ENCODE measurements at regions not wholly inside any gene's neighbourhood (a gene's known extent, or its start where the extent isn't known, plus 50 kb on each side); places are given as distances from the start of the nearest gene placed in this dataset.

- in situ Hi-C loops (cut with MboI; ENCODE audit: low sequenced_read_pairs): no loop called here
Observed at GRCh38 chr10:107915215-107915610, 750.7 kb upstream of the SORCS1 start.

DNA sequence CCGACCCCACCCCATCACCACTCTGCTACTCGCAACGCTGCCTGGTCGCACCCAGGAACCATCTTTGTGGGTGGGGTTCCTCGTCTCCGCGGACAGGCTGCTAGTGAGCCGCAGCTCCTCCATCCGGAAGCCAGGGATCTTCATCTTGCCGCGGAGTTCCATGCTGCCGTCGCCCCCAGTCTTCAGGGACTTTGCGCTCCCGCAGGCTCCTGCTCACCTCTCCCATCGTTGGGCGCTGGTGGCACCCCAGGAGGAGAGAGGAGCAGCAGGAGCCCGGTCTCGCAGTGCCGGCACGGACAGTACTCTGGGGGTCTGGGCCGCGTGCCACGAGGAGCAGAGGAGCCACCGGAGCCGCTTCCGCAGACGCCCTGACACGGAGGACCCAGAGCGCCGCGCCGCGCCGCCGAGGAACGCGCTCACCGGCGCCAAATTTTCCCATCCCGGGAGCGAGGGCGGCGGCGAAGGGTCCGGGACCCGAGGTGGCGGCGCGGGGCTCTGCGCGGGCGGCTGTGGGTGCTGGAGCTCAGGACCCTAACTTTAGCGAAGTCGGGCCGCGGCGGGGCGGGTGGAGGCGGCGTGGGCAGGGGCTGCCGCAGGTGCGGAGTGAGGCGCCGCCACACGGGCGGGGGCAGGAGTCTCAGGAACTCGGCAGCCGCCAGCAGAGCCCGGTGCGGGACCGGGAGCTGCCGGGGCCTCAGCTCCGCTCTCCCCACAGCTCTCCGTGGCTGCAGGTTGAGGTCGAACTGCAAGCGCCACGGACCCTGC lies 750.1 kb upstream of the SORCS1 start:
- in situ Hi-C loops (cut with MboI; ENCODE audit: low sequenced_read_pairs): no loop called here

- in situ Hi-C loops (cut with MboI; ENCODE audit: low sequenced_read_pairs): no loop called here
Observed at GRCh38 chr10:107913317-107914294, 749.1 kb upstream of the SORCS1 start.

DNA sequence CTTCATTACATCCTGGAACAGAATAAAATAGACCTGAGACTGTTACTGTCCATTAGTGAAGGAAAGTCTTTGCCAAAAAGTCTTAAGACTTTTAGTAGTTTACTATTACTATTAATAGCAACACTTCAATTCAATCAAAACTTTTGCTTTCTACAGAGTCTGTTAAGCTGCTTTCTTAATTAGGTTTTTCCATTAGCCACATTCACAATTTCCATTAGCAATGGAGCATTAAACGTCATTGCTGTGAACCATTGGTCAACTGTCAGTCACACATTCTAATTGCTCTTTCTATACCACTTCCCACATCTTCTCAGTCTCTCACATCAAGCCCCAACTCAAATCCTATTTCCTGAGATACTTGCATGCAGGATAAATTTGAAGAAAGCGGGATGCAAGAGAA lies 736.6 kb upstream of the SORCS1 start:
- in situ Hi-C loops (cut with MboI; ENCODE audit: low sequenced_read_pairs): no loop called here

DNA sequence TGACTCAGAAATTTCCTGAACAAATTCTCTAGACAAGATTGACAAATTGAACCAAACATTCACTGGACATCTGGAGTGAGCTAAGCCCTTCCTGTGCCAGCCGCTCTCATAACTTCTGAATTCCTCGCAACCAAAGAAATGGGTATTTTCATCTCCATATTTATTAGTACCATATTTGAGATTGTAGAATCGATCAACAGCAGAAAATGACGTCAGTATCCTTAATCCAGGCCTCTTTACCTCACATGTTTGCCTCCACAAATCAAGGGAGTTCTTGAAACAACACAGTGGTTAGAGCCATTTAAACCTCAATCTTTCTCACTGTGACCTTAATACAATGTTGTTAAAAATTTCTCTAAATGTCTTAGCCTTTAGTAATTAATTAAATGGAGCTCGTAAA lies 735.6 kb upstream of the SORCS1 start:
- in situ Hi-C loops (cut with MboI; ENCODE audit: low sequenced_read_pairs): no loop called here

GRCh38 chr10:107899502-107900062 lies 735.1 kb upstream of the SORCS1 start:
- in situ Hi-C loops (cut with MboI; ENCODE audit: low sequenced_read_pairs): no loop called here

- in situ Hi-C loops (cut with MboI; ENCODE audit: low sequenced_read_pairs): no loop called here
Observed at GRCh38 chr10:107899075-107899474, 734.6 kb upstream of the SORCS1 start.

DNA sequence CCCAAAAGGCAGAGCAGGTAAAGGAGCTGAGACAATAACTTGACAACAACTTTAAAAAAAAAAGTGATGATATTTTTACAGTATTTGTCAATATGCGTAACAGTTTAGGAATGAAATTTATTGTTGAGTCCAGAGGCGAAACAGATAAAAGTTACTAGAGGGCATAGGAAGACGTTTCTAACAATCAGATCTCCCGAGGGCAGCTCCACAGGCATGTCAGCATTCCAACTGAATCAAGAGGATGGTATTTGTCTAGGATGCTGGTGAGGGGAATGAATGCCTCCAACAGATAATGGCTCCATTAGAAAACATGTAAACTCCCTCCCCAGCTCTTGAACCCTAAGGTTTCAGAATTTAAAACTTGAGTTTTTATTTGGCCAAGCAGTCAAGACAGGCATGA lies 733.9 kb upstream of the SORCS1 start:
- in situ Hi-C loops (cut with MboI; ENCODE audit: low sequenced_read_pairs): no loop called here

GRCh38 chr10:107894516-107894915 lies 730.0 kb upstream of the SORCS1 start:
- in situ Hi-C loops (cut with MboI; ENCODE audit: low sequenced_read_pairs): no loop called here

DNA sequence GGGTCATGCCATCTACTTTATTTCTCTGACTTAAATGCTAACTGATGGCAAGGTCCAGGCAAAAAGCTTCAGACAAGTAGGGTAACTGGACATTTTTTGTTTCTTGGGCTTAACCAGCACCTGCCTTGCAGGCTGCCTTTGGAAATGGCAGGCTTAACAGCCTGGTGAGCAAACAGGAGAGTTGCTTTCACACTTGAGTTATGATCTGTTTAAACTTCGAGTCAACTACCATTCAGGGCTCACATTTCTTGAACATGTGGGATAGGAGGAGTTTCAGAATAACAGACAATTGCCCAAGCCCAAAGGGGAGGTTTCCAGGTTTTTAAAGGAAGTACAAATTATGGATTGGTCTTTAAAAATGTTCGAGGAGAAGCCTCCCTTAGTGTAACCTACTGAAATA lies 724.6 kb upstream of the SORCS1 start:
- in situ Hi-C loops (cut with MboI; ENCODE audit: low sequenced_read_pairs): no loop called here

- in situ Hi-C loops (cut with MboI; ENCODE audit: low sequenced_read_pairs): no loop called here
Observed at GRCh38 chr10:107880185-107880584, 715.7 kb upstream of the SORCS1 start.

DNA sequence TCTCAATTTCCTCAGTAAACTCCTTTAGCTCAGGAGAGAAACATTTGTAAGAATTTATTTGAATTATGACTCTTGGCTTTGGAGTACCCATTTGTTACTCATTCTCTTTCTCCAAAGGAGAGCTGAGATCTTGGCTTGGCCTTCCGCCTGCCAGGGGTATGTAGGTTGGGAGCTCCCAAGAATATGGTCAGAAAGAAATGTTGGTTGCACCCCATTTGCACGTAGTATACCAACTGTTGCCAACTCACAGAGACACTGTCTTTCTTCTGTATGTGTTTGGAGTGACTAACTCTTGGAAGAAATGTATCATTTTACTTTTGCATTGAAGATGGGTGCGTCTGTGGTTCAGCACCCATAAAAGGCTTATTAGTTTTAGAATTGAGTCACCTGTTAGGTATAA lies 708.5 kb upstream of the SORCS1 start:
- in situ Hi-C loops (cut with MboI; ENCODE audit: low sequenced_read_pairs): no loop called here

DNA sequence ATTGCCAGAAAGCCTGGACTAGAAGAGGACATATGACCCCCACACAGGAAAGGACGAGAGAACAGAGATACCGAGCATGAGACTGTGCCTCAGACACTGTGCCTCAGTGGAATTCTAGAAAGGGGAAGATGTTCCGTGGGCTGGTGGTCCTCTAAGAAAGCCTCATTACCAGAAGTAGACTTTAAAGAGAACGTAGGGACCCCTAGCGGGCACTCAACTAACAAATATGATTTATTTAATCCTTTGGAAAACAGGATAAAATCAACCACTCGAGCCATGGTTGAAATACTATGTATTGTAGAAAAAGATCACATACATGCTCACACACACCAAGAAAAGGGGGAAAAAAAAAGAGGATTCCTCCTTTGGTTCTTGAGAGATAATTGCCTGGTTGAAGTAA lies 701.2 kb upstream of the SORCS1 start:
- in situ Hi-C loops (cut with MboI; ENCODE audit: low sequenced_read_pairs): no loop called here

DNA sequence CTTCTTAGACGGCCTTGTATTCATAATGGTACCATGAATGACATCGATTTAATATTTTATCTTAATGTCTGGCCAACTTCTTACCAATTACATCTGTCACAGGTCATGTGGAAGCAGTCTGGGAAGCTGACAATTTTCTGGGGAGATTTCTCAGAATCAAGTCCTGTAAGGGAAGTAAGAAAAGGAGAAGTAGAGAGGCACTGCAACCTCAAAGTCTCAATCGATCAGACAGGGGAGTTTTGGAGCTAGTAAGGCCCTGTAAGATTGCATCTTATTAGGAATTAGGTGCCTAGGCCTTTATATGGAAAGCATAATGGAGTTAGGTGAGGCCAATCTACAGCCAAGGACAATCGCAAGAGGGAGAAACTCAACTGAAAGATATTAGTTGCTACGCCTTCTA lies 694.6 kb upstream of the SORCS1 start:
- in situ Hi-C loops (cut with MboI; ENCODE audit: low sequenced_read_pairs): no loop called here

DNA sequence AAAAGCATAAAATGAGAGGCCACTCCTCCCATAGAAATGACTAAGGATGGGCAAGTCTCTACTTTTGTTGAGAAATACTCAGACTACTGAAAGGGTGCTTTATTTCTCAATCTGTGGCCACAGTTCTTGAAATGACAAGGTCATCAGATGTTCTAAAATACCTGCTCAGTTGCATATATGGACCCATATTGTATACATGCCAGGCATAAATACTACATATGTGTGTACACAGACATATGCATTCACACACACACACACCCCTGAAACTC lies 691.5 kb upstream of the SORCS1 start:
- in situ Hi-C loops (cut with MboI; ENCODE audit: low sequenced_read_pairs): no loop called here

GRCh38 chr10:107855301-107856046 lies 691.0 kb upstream of the SORCS1 start:
- in situ Hi-C loops (cut with MboI; ENCODE audit: low sequenced_read_pairs): no loop called here

- in situ Hi-C loops (cut with MboI; ENCODE audit: low sequenced_read_pairs): no loop called here
Observed at GRCh38 chr10:107848726-107849360, 684.3 kb upstream of the SORCS1 start.

GRCh38 chr10:107847620-107848019 lies 683.1 kb upstream of the SORCS1 start:
- in situ Hi-C loops (cut with MboI; ENCODE audit: low sequenced_read_pairs): no loop called here

DNA sequence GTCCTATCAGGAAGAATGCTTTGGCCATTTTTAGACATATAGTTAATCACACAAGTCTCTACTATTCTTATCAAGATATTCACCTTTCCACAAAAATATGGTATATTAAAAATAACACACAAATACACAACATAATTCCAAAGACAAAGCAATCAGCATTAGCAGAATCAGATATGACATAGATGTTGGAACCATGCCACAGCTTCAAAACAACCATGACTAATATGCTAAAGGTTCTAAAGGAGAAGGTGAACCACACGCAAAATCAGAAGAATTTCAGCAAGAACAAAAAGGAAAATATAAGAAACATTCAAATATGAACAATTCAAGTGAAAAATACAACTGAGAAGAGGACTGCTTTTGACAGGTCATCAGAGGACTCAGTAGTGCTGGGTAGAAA lies 670.2 kb upstream of the SORCS1 start:
- in situ Hi-C loops (cut with MboI; ENCODE audit: low sequenced_read_pairs): no loop called here

- in situ Hi-C loops (cut with MboI; ENCODE audit: low sequenced_read_pairs): no loop called here
Observed at GRCh38 chr10:107831772-107832171, 667.3 kb upstream of the SORCS1 start.

- in situ Hi-C loops (cut with MboI; ENCODE audit: low sequenced_read_pairs): no loop called here
Observed at GRCh38 chr10:107829161-107829560, 664.7 kb upstream of the SORCS1 start.
